ENCODE measurements at regions not wholly inside any gene's neighbourhood (a gene's known extent, or its start where the extent isn't known, plus 50 kb on each side); places are given as distances from the start of the nearest gene placed in this dataset.

- Histone ChIP-seq H3K9me3 (ENCODE audit: control insufficient read depth in 2 of 3, insufficient read depth in 1 of 3, low read length in 3 of 3) (no peaks in the 10 kb centered on the region), H3K36me3 (ENCODE audit: control insufficient read depth in 2 of 3, insufficient read depth in 3 of 3, low read length in 3 of 3) (no peaks in the 10 kb centered on the region), H3K9ac (ENCODE audit: low read length in 3 of 3) (no peak overlapping the region), H3K27me3 (ENCODE audit: control insufficient read depth, insufficient read depth, low read length) (no peaks in the 10 kb centered on the region), H3K27ac (ENCODE audit: low read depth in 2 of 2, low read length in 2 of 2) (no peak overlapping the region), H3K4me1 (ENCODE audit: control insufficient read depth in 2 of 3, insufficient read depth in 2 of 3, low read depth in 1 of 3, low read length in 3 of 3) (no peaks in the 10 kb centered on the region), H3K4me3 (ENCODE audit: low read length in 3 of 3) (no peak overlapping the region)
- FAIRE-seq (no peak), DNase-seq (no peak)
- intact Hi-C loops (cut with DNase I): no loop called here
- no peak for TF ChIP-seq CTCF (IDR thresholded peaks at IDR 0.05; ENCODE audit: borderline replicate concordance, extremely low read depth, insufficient read depth)
Measured at GRCh38 chr4:30619679-30620078, 100.5 kb upstream of the PCDH7 start.

- H3K4me3 ChIP-seq (ENCODE audit: low read length in 3 of 3): no peak overlapping the region
- no peaks in the 10 kb centered on the region for H3K36me3 ChIP-seq (ENCODE audit: control insufficient read depth in 2 of 3, insufficient read depth in 3 of 3, low read length in 3 of 3)
- DNase-seq: no peak
- no peaks in the 10 kb centered on the region for H3K27me3 ChIP-seq (ENCODE audit: control insufficient read depth, insufficient read depth, low read length)
- no peak for TF ChIP-seq CTCF (IDR thresholded peaks at IDR 0.05; ENCODE audit: borderline replicate concordance, extremely low read depth, insufficient read depth)
- H3K9me3 ChIP-seq (ENCODE audit: control insufficient read depth in 2 of 3, insufficient read depth in 1 of 3, low read length in 3 of 3): no peaks in the 10 kb centered on the region
- intact Hi-C loops (cut with DNase I): no loop called here
- no peak overlapping the region for H3K9ac ChIP-seq (ENCODE audit: low read length in 3 of 3)
- no peak for FAIRE-seq
- H3K4me1 ChIP-seq (ENCODE audit: control insufficient read depth in 2 of 3, insufficient read depth in 2 of 3, low read depth in 1 of 3, low read length in 3 of 3): no peaks in the 10 kb centered on the region
- H3K27ac ChIP-seq (ENCODE audit: low read depth in 2 of 2, low read length in 2 of 2): no peak overlapping the region
Measured at GRCh38 chr4:30620711-30621110, 99.5 kb upstream of the PCDH7 start.

GRCh38 chr4:30630431-30630830 is 89.7 kb upstream of the PCDH7 start:
- Histone ChIP-seq H3K27me3 (ENCODE audit: control insufficient read depth, insufficient read depth, low read length) (no peaks in the 10 kb centered on the region), H3K9ac (ENCODE audit: low read length in 3 of 3) (no peak overlapping the region), H3K9me3 (ENCODE audit: control insufficient read depth in 2 of 3, insufficient read depth in 1 of 3, low read length in 3 of 3) (peaks cover 0 to 1% (median 0%) of the 10 kb centered on the region in 3 donors), H3K4me3 (ENCODE audit: low read length in 3 of 3) (no peak overlapping the region), H3K36me3 (ENCODE audit: control insufficient read depth in 2 of 3, insufficient read depth in 3 of 3, low read length in 3 of 3) (no peaks in the 10 kb centered on the region), H3K27ac (ENCODE audit: low read depth in 2 of 2, low read length in 2 of 2) (no peak overlapping the region), H3K4me1 (ENCODE audit: control insufficient read depth in 2 of 3, insufficient read depth in 2 of 3, low read depth in 1 of 3, low read length in 3 of 3) (no peaks in the 10 kb centered on the region)
- intact Hi-C loops (cut with DNase I): no loop called here
- FAIRE-seq (no peak), DNase-seq (no peak)
- no peak for TF ChIP-seq CTCF (IDR thresholded peaks at IDR 0.05; ENCODE audit: borderline replicate concordance, extremely low read depth, insufficient read depth)

GRCh38 chr4:30632751-30633150 is 87.4 kb upstream of the PCDH7 start:
- Histone ChIP-seq H3K9me3 (ENCODE audit: control insufficient read depth in 2 of 3, insufficient read depth in 1 of 3, low read length in 3 of 3) (peaks cover 0 to 1% (median 0%) of the 10 kb centered on the region in 3 donors), H3K9ac (ENCODE audit: low read length in 3 of 3) (no peak overlapping the region), H3K27me3 (ENCODE audit: control insufficient read depth, insufficient read depth, low read length) (no peaks in the 10 kb centered on the region), H3K4me1 (ENCODE audit: control insufficient read depth in 2 of 3, insufficient read depth in 2 of 3, low read depth in 1 of 3, low read length in 3 of 3) (no peaks in the 10 kb centered on the region), H3K27ac (ENCODE audit: low read depth in 2 of 2, low read length in 2 of 2) (no peak overlapping the region), H3K4me3 (ENCODE audit: low read length in 3 of 3) (no peak overlapping the region), H3K36me3 (ENCODE audit: control insufficient read depth in 2 of 3, insufficient read depth in 3 of 3, low read length in 3 of 3) (no peaks in the 10 kb centered on the region)
- FAIRE-seq (peak; percentile 97), DNase-seq (no peak)
- TF ChIP-seq CTCF (IDR thresholded peaks at IDR 0.05; ENCODE audit: borderline replicate concordance, extremely low read depth, insufficient read depth): no peak
- intact Hi-C loops (cut with DNase I): no loop called here
